22Rv1 (cell line): ENCODE measurements at regions not wholly inside any gene's neighbourhood (a gene's known extent, or its start where the extent isn't known, plus 50 kb on each side); places are given as distances from the start of the nearest gene placed in this dataset.

Experiments used
- ZFX ChIP-seq: fragments of 450-650 bp; IDR thresholded peaks from 2 replicates; pipeline ENCODE4 v1.6.1; 2017; ENCODE audit warnings: antibody characterized with exemption, borderline replicate concordance
- TF ChIP-seq, protein P1 (sequence below): fragments of 450-650 bp; IDR thresholded peaks from 2 replicates; pipeline ENCODE4 v1.5.1; 2017; ENCODE audit warnings: mild to moderate bottlenecking

DNA sequence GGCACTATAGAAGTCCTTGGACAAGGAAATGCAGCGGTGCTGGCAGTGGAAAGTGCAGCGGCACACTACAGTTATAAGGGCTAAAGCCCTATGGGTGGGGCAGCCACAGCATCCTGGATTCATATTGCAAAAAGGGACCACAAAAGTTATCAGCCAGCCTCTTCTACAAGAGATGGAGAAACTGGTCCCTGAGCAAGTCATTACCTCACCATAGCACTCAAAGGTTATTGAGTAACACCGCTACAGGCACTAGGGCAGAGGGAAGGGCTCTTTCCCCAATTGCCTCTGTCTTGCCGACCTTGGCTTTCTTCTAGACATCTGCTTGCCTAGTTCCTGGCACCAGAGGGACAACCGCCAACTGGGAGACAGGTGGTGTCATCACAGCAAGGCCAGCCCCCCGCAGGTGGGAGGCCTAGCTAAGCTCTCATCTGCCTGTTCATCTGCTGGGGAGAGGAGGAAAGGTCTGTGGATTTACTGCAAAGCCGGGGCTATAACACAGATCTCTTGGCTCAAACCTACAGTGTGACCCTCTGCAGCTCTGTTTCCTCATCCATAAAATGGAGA, 600.0 kb downstream of the BCOR start:
- TF ChIP-seq, protein P1, sequence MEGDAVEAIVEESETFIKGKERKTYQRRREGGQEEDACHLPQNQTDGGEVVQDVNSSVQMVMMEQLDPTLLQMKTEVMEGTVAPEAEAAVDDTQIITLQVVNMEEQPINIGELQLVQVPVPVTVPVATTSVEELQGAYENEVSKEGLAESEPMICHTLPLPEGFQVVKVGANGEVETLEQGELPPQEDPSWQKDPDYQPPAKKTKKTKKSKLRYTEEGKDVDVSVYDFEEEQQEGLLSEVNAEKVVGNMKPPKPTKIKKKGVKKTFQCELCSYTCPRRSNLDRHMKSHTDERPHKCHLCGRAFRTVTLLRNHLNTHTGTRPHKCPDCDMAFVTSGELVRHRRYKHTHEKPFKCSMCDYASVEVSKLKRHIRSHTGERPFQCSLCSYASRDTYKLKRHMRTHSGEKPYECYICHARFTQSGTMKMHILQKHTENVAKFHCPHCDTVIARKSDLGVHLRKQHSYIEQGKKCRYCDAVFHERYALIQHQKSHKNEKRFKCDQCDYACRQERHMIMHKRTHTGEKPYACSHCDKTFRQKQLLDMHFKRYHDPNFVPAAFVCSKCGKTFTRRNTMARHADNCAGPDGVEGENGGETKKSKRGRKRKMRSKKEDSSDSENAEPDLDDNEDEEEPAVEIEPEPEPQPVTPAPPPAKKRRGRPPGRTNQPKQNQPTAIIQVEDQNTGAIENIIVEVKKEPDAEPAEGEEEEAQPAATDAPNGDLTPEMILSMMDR, result no peak
- TF ChIP-seq ZFX, result no peak
